ENCODE measurements at regions not wholly inside any gene's neighbourhood (a gene's known extent, or its start where the extent isn't known, plus 50 kb on each side); places are given as distances from the start of the nearest gene placed in this dataset.

DNA sequence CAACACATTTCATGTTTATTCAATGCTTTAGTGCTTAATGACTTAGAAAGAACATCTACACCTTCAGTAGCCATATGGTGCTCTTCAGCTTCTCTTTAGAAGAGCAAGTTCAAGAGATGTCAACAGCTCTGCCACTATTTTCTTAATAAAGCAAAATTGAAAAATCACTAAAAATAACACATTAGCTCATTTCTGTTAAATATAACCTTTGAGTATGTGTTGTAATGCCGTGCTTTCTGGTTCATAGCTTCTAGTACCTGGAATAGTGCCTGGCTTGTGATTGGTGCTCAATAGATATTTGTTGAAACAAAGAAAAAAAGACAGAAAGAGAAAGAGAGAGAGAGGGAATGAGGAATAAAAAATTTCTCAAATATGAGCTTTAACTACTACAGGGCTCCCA lies 349.8 kb upstream of the SPRED2 start:
- no peak for TF ChIP-seq ZBTB7A (IDR thresholded peaks at IDR 0.05; ENCODE audit: low read depth)
- no peak for TF ChIP-seq TAF1 (IDR thresholded peaks at IDR 0.05; ENCODE audit: low read depth)
- TF ChIP-seq CREB1 (IDR thresholded peaks at IDR 0.05; ENCODE audit: low read depth) = no peak
- TF ChIP-seq, protein P1, sequence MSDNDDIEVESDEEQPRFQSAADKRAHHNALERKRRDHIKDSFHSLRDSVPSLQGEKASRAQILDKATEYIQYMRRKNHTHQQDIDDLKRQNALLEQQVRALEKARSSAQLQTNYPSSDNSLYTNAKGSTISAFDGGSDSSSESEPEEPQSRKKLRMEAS (IDR thresholded peaks at IDR 0.05) = no peak
- TF ChIP-seq CEBPB (IDR thresholded peaks at IDR 0.05) = no peak
- TF ChIP-seq FOXM1 (IDR thresholded peaks at IDR 0.05; ENCODE audit: borderline replicate concordance, low read depth) = no peak
- no peak for TF ChIP-seq TCF12 (IDR thresholded peaks at IDR 0.05; ENCODE audit: low read depth)
- TF ChIP-seq YY1 (IDR thresholded peaks at IDR 0.05; ENCODE audit: low read depth) = no peak
- TF ChIP-seq, protein P2, sequence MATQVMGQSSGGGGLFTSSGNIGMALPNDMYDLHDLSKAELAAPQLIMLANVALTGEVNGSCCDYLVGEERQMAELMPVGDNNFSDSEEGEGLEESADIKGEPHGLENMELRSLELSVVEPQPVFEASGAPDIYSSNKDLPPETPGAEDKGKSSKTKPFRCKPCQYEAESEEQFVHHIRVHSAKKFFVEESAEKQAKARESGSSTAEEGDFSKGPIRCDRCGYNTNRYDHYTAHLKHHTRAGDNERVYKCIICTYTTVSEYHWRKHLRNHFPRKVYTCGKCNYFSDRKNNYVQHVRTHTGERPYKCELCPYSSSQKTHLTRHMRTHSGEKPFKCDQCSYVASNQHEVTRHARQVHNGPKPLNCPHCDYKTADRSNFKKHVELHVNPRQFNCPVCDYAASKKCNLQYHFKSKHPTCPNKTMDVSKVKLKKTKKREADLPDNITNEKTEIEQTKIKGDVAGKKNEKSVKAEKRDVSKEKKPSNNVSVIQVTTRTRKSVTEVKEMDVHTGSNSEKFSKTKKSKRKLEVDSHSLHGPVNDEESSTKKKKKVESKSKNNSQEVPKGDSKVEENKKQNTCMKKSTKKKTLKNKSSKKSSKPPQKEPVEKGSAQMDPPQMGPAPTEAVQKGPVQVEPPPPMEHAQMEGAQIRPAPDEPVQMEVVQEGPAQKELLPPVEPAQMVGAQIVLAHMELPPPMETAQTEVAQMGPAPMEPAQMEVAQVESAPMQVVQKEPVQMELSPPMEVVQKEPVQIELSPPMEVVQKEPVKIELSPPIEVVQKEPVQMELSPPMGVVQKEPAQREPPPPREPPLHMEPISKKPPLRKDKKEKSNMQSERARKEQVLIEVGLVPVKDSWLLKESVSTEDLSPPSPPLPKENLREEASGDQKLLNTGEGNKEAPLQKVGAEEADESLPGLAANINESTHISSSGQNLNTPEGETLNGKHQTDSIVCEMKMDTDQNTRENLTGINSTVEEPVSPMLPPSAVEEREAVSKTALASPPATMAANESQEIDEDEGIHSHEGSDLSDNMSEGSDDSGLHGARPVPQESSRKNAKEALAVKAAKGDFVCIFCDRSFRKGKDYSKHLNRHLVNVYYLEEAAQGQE (IDR thresholded peaks at IDR 0.05; ENCODE audit: low read depth) = no peak
